Inflammatory macrophage treated with lipopolysaccharide for 1 hour (primary cell): ENCODE measurements at regions not wholly inside any gene's neighbourhood (a gene's known extent, or its start where the extent isn't known, plus 50 kb on each side); places are given as distances from the start of the nearest gene placed in this dataset.
"Not testable (repeated sequence)": the region's sequence is repeated elsewhere in the genome, so short reads cannot be mapped to it uniquely, and the experiment has no call there.

Source experiments
- DNase-seq, 2 donors: peaks; one replicate each; pipeline ENCODE4 v3.0.0-alpha.2; 2020 to 2022

GRCh38 chr4:31022702-31023101 lies 302.5 kb downstream of the PCDH7 start:
- DNase-seq: no peak

GRCh38 chr4:31023109-31023508 lies 302.9 kb downstream of the PCDH7 start:
- no peak for DNase-seq

GRCh38 chr4:31023742-31024141 lies 303.6 kb downstream of the PCDH7 start:
- DNase-seq: no peak

- not testable (repeated sequence) for DNase-seq
These were observed 304.6 kb downstream of the PCDH7 start for GRCh38 chr4:31024781-31025180.

- DNase-seq: no peak
These were observed 306.1 kb downstream of the PCDH7 start for GRCh38 chr4:31026256-31026655.

- DNase-seq: no peak
These were observed 314.4 kb downstream of the PCDH7 start for GRCh38 chr4:31034550-31034949.

- no peak for DNase-seq
These were observed 315.6 kb downstream of the PCDH7 start for GRCh38 chr4:31035761-31036160.

GRCh38 chr4:31037703-31038102 lies 317.5 kb downstream of the PCDH7 start:
- DNase-seq: no peak

- no peak for DNase-seq
These were observed 319.2 kb downstream of the PCDH7 start for GRCh38 chr4:31039382-31039781.

- no peak for DNase-seq
These were observed 319.9 kb downstream of the PCDH7 start for GRCh38 chr4:31040106-31040505.

- DNase-seq: no peak
These were observed 321.2 kb downstream of the PCDH7 start for GRCh38 chr4:31041385-31041784.

- DNase-seq: no peak
These were observed 321.7 kb downstream of the PCDH7 start for GRCh38 chr4:31041853-31042252.

- DNase-seq: no peak
These were observed 323.4 kb downstream of the PCDH7 start for GRCh38 chr4:31043382-31044062.

- no peak for DNase-seq
These were observed 325.0 kb downstream of the PCDH7 start for GRCh38 chr4:31045151-31045550.

GRCh38 chr4:31045724-31046318 lies 325.7 kb downstream of the PCDH7 start:
- DNase-seq: no peak

- DNase-seq: no peak
These were observed 331.0 kb downstream of the PCDH7 start for GRCh38 chr4:31051151-31051550.

GRCh38 chr4:31051565-31051964 lies 331.4 kb downstream of the PCDH7 start:
- DNase-seq: no peak

GRCh38 chr4:31052519-31052918 lies 332.4 kb downstream of the PCDH7 start:
- no peak for DNase-seq

GRCh38 chr4:31053451-31053850 lies 333.3 kb downstream of the PCDH7 start:
- DNase-seq: no peak

- DNase-seq: no peak
These were observed 334.1 kb downstream of the PCDH7 start for GRCh38 chr4:31054295-31054694.

GRCh38 chr4:31058656-31059055 lies 338.5 kb downstream of the PCDH7 start:
- no peak for DNase-seq

GRCh38 chr4:31059753-31060522 lies 339.8 kb downstream of the PCDH7 start:
- DNase-seq: no peak

GRCh38 chr4:31065086-31065485 lies 344.9 kb downstream of the PCDH7 start:
- DNase-seq: no peak
